GM19452 (cell line): ENCODE measurements at regions not wholly inside any gene's neighbourhood (a gene's known extent, or its start where the extent isn't known, plus 50 kb on each side); places are given as distances from the start of the nearest gene placed in this dataset.
"Not testable (repeated sequence)": the region's sequence is repeated elsewhere in the genome, so short reads cannot be mapped to it uniquely, and the experiment has no call there.

Experiments used
- ATAC-seq: cut with Tn5 transposase; IDR thresholded peaks from one replicate; pipeline ENCODE4 v1.9.1; 2021; ENCODE audit not compliant: unreplicated experiment

DNA sequence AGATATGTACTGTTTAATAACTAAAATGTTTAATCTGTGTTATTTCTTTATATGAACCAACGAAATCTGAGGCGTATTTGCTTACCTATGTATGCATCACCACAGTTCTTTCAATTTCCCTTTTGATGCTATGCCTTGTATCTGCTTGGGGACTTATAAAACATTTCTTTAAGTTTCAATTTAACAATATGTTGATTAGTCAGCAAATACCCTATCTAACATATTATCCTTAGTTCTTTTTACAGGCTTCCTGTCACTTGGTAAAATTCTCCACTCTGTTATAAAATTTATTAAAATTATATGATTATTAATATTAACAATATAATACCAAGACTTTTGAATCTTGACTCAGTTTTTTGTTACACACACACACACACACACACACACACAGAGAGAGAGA is 174.3 kb downstream of the CPS1 start:
- no peak for ATAC-seq

DNA sequence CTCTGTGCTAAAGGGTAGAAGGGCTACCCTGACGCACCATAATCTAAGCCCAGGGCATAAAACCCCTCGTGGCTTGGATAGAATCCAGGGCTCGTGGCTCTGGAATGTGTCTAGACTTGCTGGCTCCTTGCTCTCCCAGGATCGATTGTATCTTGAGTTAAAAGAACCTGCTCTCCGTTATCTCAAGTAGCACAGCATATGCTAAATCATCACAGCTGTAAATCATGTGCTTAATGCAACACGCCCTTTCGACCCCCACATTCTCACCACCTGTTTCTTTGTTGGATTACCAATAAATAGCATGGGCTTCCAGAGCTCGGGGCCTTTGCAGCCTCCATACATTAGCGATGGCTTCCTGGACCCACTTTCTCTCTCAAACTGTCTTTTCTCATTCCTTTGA is 190.4 kb downstream of the CPS1 start:
- not testable (repeated sequence) for ATAC-seq

DNA sequence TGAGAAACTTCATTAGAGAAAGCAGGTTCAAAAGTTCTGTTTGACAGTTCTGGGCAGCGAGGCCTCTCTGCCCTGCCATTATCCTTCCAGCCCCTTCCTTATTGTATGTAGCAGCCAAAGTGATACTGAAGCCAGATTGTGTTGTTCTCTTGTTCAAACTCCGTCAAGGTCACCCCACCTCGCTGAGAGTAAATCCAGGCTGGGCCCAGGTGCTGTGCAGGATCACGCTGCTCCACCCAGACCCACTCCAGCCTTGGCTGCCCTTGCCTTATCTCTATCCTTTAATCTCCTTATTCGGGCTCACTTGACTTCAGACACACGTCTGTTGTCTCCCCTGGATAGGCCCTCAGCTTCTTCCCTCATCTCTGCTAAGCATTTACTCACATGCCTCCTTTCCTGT is 196.1 kb downstream of the CPS1 start:
- ATAC-seq: no peak

DNA sequence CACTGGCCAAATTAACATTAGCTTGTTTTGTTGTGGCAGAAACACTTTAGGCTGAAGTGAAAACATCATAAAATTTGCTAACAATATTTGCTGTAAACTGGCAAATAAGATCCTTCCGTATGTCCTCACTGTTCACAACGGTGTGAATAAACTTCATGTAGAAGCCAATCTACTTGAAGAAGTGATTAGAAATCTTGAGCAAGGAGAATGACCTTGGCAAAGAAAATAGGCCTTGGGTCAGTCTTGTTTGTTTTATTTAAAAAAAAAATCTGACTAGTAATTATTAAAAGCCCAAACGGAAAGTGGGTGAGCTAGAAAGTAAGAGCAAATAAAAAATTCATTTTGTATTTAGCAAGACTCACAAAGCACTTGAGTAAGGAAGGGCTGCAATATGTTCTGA is 197.0 kb downstream of the CPS1 start:
- no peak for ATAC-seq

DNA sequence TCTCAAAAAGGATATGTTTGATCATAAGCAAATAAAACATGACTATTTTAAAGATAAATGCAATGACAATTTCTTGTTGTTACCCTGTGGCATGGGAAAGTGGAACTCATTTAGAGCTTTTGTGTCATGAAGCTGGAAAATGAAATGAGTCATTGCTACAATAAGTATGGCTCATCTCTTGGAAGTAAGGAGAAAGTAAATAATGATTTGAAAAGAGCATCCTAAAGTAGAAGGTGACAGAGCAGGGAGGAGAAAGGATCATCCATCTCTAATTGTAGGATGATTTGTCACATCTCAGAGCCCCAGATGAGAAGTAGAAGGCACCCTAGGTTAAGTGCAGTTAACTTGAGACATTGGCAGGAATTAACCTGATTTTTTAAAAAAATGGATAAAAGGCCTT is 200.5 kb downstream of the CPS1 start:
- no peak for ATAC-seq

DNA sequence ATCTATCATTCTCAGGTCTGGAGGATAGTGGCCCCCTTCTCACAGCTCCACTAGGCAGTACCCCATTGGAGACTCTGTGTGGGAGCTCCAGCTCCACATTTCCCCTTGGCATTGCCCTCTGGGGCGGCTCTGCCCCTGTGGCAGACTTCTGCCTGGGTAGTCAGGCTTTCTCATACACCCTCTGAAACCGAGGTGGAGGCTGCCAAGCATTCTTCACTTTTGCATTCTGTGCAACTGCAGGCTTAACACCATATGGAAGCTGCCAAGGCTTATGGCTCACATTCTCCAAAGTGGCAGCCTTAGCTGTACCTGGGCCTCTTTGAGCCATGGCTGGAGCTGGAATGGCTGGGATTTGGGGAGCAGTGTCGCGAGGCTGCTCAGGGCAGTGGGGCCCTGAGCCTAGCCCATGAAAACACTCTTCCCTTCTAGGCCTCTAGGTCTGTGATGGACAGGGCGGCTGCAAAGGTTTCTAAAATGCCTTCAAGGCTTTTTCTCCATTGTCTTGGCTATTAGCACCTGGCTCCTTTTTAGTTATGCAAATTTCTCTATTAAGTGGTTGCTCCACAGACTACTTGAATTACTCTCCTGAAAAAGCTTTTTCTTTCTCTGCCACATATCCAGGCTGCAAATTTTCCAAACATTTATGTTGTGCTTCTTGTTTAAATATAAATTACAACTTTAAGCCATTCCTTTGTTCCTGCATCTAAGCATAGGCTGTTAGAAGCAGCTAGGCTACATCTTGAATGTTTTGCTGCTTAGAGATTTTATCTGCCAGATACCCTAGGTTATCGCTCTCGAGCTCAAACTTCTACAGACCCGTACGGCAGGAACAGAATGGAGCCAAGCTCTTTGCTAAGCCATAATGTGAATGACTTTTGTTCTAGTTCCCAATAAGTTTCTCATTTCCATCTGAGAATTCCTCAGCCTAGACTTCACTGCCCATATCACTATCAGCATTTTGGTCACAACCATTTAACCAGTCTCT is 206.5 kb downstream of the CPS1 start:
- ATAC-seq: no peak

DNA sequence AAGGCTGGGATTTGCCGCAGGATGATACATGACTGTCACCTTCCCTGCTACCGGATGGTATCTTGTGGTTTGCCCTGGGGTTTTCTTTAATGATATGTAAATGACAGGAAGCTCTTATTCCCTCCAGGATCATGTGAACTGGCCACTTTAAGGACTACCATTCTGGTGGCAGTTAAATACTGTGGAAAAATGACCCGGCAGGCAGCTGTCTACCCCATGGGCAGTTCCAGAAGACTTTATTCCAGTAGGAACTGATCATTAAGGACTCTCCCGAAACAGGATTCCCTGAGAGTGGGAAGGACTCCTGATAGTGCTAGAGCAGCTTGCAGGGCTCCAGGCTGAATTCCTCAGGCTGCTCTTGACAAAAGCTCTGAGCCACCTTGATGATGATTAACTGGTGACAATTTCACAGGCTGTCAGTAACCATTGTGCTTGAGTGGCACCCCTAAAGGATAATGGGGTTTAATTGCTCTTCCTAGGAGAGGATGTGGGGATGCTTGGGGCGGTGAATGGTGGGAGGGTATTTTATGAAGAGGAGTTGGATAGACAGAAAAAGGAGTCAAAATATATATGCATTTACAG is 212.0 kb downstream of the CPS1 start:
- ATAC-seq: no peak

DNA sequence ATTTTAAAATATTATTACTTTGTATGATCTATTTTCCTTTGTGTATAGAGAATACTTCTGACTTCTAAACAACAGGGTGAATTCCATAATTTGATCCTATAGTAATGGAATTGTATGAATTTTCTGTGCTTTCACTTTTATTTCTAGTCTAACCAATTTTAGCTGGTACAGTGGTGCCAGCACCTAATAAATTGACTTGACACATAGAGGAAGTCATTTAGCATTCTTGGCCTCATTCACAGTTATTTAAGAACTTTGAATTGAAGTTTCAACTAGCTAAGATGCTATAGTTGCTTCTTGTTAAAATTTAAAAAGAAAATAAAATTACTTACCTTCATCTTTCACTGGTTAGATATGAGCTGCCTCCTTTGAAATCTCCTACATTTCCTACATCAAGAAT is 220.4 kb downstream of the CPS1 start:
- ATAC-seq: no peak

DNA sequence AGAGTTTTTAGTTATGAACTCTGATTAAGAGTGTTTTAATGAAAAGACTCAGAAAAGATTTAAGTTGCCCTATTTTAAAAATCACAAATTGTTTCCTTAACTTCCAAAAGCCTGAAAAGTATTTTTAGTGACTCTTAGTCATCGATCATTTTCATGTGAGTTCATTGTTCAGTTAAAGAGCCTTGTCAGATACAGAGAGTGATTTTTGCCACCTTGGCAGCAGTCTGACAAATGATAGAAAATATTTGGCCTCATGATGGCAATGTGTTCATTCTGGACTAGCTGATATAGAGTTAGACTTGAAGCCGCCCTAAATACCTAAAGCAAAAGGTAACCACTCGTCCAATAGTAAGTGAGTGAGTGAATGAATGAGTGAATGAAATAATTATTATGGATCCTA is 225.8 kb downstream of the CPS1 start:
- no peak for ATAC-seq

DNA sequence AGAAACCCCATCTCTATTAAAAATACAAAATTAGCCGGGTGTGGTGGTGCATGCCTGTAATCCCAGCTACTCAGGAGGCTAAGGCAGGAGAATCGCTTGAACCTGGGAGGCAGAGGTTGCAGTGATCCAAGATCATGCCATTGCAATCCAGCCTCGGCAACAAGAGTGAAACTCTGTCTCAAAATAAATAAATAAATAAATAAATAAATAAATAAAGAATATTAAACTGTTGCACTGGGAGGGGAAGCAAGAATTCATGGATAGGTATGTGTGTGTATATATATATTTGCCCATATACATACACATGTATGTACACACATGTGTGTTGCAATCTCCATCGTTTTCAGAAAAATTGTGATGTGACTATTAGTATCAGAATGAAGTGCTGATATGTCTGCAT is 231.4 kb downstream of the CPS1 start:
- ATAC-seq: not testable (repeated sequence)

DNA sequence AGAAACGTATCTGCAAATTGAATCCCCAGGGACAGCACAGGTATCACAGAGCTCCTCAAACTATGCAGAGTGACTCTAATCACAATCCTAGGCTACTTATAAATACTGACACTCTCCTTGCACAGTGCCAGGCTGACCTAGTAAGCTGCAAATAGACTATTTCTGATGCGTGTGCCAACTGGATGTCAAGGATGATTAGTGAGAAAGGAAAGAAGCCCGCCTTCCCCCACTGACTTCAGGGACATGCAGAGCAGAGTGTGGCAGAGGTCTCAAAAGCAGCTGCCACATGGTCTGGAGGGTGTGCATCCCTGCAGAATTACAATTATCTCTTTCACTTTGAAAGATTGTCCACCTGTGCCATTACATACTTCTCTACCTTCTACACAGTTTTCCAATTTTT is 235.6 kb downstream of the CPS1 start:
- no peak for ATAC-seq

DNA sequence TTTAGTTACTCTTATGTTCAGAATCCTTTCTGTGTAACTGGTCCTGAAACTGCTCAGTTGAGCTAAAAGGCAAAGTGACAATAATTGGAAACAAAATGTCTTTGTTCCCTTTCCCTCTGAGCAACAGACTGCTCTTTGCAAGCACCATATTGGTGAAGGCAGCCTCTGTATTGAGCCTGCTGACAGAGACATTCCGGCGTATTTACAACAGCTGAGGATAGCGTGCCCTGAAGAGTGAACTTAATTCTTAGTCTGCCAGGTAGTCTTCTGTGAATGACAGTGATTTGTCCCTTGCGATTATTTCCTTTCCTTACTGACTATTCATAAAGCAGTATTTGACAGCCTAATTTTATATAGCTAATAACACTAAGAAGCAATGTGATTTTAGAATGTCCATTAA is 239.1 kb downstream of the CPS1 start:
- ATAC-seq: no peak

DNA sequence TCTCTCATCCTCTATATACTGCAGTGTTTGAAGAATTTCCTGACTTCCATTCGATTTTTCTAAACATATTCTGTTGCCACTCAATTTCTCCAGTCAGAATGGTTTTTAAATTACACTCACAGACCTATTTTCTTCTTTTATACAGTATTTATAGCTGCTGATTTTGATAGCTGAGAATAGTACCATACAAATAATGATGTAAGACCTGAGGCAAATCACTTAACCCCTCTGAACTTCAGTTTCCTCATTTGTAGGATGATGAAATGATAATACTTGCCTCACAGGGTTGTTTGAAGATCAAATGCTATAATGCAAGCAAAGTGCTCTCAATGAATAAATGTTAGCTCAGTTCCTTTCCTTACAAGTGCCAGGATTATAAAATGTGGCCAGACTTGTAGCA is 241.8 kb downstream of the CPS1 start:
- ATAC-seq: no peak

DNA sequence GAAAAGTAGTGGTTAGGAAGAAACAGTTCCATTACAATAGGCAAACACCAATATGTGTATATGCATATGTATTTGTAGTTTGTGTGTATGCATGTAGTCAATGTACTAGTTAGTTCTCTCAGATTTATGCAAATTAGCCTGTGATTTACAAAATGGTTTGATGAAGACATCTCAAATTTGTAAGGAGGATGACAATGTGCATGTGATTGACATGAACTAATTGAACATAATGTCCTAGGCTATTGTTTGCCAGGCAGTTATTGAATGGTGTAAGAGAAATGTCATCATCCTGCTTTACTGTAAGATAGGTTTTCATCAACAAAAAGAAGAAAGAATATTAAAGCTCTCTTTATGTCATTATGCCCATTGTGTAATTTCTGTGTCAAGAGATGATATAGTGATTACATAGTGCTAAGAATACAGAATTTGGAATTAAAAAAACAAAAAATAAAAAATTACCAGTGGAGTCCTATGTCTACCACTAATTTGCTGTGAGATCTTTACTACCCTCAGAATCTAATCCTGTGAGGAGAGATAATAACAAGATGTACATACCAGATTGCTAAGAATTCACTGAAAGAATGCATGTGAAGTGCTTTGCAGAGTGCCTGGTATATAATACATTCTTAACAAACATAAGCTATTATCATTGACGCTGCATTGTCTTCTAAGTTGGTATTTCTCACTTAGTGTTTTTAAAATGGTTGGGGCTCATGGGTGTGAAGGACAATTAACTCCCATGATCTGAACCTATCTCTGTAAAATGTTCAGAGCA is 258.0 kb downstream of the CPS1 start:
- ATAC-seq: no peak

DNA sequence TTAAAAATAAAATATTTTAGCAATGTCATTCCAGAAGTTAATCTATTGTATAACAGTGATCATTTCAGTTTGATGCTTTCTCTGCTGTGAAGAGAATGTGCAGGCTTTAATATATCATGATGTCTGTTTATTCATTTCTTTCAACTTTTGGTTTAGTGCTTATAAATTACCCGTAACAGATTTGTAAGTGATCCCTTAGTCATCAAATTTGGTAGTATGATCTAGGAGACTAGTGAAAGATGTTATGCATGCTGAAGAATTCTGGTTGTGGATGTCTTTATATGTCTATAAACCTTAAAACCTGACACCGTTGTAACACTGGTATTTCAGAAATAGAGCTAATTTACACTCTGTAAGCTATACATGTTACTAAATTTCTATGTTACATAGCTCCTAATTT is 260.4 kb downstream of the CPS1 start:
- no peak for ATAC-seq

DNA sequence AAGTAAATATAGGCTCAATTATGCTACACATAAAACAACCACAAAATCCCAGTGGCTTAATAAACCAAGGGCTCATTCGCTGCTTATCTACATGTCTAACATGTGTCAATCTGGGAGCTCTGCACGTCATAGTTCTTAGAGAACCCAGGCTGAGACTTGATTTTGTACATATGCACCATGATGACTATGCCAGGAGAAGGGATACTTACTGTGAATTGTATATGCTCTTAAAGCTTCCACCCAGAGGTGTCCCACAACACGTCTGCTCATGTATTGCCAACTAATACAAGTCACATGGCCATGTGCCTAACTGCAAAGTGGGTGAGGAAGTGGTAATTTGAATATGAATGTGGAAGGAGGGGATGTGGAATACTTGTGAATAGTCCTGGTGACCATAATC is 262.1 kb downstream of the CPS1 start:
- ATAC-seq: no peak

DNA sequence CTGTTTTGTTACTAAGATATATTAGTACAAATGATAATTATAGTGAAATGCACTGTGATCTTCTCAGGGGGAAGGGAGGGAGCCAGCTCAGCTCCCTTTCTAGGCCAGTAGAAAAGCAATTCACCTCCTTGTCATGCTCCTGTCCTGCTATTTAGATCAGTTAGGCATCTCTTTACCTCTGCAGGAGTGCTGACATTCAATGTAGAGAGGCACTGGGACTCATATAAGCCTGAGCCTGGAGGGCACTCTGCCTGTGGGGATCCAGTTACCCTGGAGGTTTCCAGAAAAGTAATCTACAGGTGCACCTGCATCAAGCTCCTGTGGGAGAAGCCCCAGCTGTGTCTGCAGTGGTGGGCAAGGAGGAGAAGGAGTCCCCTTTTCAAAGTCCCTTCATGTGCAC is 277.0 kb downstream of the CPS1 start:
- no peak for ATAC-seq

DNA sequence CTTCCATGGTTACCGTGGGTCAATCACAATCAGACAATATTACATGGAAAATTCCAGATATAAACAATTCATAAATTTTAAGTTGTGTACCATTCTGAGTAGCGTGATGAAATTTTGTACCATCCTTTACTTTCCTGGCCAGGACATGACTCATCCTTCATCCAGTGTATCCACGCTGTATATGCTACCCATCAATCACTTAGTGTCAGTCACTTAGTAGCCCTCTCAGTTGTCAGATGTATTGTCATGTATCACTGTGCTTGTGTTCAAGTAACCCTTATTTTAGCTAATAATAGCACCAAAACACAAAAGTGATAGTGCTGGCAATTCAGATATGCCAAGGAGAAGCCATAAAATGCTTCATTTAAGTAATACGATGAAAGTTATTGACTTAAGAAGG is 282.6 kb downstream of the CPS1 start:
- no peak for ATAC-seq

DNA sequence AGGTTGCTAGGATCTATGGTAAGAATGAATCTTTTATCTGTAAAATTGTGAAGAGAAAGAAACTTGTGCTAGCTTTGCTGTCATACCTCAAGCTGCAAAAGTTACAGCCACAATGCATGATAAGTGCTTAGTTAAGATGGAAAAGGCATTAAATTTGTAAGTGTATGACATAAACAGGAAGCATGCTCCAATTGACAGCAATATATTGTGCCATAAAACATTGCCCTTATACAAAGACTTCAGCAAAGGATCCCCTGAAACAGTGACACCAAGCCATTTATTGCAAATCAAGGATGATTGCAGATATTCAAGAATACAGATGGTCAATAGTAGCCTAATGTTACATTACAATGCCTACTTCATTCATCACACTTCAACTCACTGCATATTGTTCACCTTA is 283.1 kb downstream of the CPS1 start:
- no peak for ATAC-seq

DNA sequence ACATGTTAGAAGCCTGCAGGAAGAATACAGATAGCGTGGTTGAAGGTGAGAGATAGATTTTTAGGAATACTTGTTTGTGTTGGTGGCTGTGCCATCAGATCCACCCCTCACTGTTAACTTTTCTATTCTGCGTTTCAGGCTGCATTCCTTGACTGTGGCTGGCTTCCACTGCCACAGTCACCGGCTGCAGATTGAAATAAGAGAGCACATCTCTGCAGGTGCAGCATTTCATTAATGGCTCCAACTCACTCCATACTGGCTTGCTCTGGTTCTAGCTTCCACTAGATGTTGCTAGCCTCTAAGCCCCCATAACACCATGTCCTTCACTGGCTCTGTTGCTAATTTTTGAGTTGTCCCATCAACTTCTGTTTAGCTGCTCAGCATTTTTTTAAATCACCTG is 286.5 kb downstream of the CPS1 start:
- no peak for ATAC-seq

DNA sequence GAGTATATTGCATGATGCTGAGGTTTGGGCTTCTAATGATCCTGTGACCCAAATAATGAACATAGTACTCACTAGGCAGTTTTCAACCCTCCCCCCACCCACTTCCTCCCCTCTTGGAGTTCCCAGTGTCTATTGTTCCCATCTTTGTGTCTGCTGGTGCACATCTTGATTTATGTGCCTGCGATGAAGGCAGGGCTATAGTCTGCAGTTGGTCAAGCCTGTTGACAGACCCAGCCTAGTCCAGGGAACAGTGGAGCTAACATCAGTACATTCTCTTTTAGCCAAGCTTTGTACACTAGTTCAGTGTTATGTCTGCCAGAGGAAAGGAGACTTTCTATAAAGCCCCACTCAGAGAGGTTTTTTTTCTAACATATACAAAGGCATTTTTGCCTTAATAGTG is 287.6 kb downstream of the CPS1 start:
- ATAC-seq: no peak

DNA sequence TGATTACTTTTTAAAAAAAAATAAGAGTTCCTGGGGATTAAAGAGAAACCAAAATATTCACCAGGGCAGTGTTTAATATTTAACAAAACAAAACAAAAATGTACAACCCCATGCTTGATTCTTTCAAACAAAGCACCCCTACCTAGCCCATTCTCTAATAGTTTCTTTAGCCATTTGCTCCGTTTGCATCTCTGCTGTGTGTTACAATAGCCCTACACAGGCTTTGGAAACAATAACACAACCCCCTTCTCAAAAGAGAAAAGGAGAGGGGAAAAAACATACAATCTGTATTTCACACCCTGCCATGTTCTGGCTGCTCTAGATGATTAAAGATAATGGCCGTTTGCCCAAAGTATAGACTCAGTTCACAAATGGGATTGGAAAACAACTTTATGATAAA is 302.9 kb downstream of the CPS1 start:
- ATAC-seq: no peak
